ENCODE measurements at regions not wholly inside any gene's neighbourhood (a gene's known extent, or its start where the extent isn't known, plus 50 kb on each side); places are given as distances from the start of the nearest gene placed in this dataset.

DNA sequence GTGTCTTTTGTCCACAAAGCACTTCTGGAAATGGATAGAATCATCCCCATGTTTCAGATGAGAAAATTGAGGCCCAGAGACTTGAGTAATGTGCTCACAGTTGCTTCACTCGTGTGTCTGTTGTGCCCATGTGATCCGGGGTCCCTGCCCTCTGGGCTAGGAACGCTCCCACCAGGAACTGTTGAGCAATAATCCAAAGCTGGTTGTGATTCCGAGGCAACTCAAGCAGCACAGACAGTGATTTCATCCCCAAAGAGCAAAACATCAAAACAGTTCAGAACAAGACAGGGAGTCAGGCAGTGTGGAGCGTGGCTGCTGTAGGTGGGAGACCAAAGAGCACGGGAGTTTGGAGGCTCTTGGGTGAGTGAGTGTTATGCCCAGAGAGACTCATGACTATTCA lies 205.0 kb upstream of the ASIC2 start:
- DNase-seq (ENCODE audit: low read depth, low spot score), result no peak
- TF ChIP-seq, protein P1, sequence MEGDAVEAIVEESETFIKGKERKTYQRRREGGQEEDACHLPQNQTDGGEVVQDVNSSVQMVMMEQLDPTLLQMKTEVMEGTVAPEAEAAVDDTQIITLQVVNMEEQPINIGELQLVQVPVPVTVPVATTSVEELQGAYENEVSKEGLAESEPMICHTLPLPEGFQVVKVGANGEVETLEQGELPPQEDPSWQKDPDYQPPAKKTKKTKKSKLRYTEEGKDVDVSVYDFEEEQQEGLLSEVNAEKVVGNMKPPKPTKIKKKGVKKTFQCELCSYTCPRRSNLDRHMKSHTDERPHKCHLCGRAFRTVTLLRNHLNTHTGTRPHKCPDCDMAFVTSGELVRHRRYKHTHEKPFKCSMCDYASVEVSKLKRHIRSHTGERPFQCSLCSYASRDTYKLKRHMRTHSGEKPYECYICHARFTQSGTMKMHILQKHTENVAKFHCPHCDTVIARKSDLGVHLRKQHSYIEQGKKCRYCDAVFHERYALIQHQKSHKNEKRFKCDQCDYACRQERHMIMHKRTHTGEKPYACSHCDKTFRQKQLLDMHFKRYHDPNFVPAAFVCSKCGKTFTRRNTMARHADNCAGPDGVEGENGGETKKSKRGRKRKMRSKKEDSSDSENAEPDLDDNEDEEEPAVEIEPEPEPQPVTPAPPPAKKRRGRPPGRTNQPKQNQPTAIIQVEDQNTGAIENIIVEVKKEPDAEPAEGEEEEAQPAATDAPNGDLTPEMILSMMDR (IDR thresholded peaks at IDR 0.05; ENCODE audit: low read depth, low read length), result no peak
- in situ Hi-C loops (cut with HindIII; ENCODE audit: low sequenced_read_pairs), result no loop called here
- no peak overlapping the region for H3K4me3 ChIP-seq (ENCODE audit: low read depth, low read length)

DNA sequence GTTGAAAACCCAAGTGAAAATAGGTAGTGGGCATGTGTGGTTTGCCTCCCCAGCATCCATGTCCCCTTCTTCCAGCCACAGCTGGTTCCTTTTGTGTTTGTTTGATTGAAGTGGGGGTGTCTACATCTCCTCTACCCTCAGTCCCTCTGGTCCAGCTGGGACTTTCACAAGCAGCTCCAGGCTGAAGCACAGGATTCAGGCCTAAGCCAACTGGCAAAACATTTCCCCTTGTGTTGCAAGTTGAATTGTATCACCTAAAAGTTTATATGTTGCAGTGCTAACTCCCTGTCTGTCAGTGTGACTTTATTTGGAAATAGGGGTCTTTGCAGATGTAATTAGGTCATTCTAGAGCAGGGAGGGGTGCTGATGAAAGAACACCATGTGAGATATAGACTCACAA lies 205.9 kb upstream of the ASIC2 start:
- in situ Hi-C loops (cut with HindIII; ENCODE audit: low sequenced_read_pairs), result no loop called here
- H3K4me3 ChIP-seq (ENCODE audit: low read depth, low read length), result no peak overlapping the region
- DNase-seq (ENCODE audit: low read depth, low spot score), result no peak
- TF ChIP-seq, protein P1 (IDR thresholded peaks at IDR 0.05; ENCODE audit: low read depth, low read length), result no peak

DNA sequence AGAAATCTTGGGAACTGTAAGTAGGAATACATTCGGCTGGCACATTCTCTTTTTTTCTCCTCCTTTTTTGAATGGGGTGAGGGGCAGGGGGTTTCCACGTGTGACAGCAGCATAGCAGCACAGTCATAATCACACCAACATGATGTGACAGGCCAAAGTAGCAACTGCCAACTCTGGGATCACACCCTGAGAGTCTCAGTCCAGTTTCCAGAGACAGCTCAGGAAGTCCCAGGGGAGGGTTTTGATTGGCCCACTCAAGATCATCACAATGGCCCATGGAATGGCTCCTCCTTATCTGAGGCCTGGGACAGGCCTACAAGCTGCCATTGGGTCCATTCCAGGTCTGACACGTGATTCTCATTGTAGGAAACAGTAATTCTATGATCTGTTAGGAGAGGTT lies 207.1 kb upstream of the ASIC2 start:
- in situ Hi-C loops (cut with HindIII; ENCODE audit: low sequenced_read_pairs), result no loop called here
- TF ChIP-seq, protein P1 (IDR thresholded peaks at IDR 0.05; ENCODE audit: low read depth, low read length), result no peak
- no peak overlapping the region for H3K4me3 ChIP-seq (ENCODE audit: low read depth, low read length)
- no peak for DNase-seq (ENCODE audit: low read depth, low spot score)

GRCh38 chr17:33501185-33501584 lies 208.1 kb upstream of the ASIC2 start:
- DNase-seq (ENCODE audit: low read depth, low spot score), result no peak
- H3K4me3 ChIP-seq (ENCODE audit: low read depth, low read length), result no peak overlapping the region
- TF ChIP-seq, protein P1 (IDR thresholded peaks at IDR 0.05; ENCODE audit: low read depth, low read length), result no peak
- in situ Hi-C loops (cut with HindIII; ENCODE audit: low sequenced_read_pairs), result no loop called here

- in situ Hi-C loops (cut with HindIII; ENCODE audit: low sequenced_read_pairs), result no loop called here
- no peak for DNase-seq (ENCODE audit: low read depth, low spot score)
- no peak overlapping the region for H3K4me3 ChIP-seq (ENCODE audit: low read depth, low read length)
- TF ChIP-seq, protein P1 (IDR thresholded peaks at IDR 0.05; ENCODE audit: low read depth, low read length), result no peak
These were observed 211.5 kb upstream of the ASIC2 start for GRCh38 chr17:33504571-33504970.

GRCh38 chr17:33506889-33507650 lies 214.0 kb upstream of the ASIC2 start:
- in situ Hi-C loops (cut with HindIII; ENCODE audit: low sequenced_read_pairs), result no loop called here
- peak; percentile 1 for DNase-seq (ENCODE audit: low read depth, low spot score)
- TF ChIP-seq, protein P1 (IDR thresholded peaks at IDR 0.05; ENCODE audit: low read depth, low read length), result no peak
- H3K4me3 ChIP-seq (ENCODE audit: low read depth, low read length), result no peak overlapping the region
